DMS153 treated with DMSO at 0.1 percent for 48 hours (cell line): ENCODE measurements at regions not wholly inside any gene's neighbourhood (a gene's known extent, or its start where the extent isn't known, plus 50 kb on each side); places are given as distances from the start of the nearest gene placed in this dataset.
"Not testable (repeated sequence)": the region's sequence is repeated elsewhere in the genome, so short reads cannot be mapped to it uniquely, and the experiment has no call there.

Source experiments
- DNase-seq: peaks from one replicate; lab custom pipeline; 2025; ENCODE audit not compliant: unreplicated experiment; lab: John Stamatoyannopoulos, UW

DNA sequence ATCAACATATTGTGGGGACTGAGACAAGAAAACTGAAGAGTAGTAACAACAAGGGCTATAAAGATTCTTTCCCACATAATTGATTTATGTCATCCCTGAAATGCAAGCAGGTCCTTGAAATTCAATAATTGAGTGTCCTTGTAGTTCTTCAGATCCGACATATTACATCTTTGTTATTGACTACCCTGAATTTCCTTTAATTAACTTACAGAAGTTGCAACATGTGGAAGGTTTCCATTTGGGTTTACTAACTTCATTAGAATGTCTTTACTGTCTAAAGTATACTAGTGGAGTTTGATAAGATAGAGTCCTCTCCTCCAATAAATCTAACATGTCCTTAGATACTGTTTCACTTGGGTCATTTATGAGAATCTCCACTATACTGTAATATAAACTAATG is 951.8 kb downstream of the SLC6A15 start:
- no peak for DNase-seq

DNA sequence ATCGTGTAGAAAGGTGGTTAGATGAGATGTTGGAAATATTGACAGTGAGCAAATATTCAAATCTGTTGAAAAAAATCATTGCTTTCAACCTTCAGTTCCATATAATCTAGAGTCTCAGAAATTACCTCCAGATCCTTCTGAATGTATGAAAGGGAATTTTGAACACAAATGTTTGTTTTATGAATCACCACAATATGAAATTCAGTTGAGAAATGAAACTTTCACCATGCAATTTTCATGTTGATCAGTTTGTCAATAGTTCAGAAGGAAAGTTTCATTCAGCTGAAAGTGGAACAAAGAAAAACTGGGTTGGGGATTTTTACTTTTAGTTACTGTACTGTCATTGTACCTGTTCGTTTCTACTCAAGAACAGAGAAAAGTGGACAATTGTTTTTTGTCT is 953.6 kb downstream of the SLC6A15 start:
- no peak for DNase-seq

DNA sequence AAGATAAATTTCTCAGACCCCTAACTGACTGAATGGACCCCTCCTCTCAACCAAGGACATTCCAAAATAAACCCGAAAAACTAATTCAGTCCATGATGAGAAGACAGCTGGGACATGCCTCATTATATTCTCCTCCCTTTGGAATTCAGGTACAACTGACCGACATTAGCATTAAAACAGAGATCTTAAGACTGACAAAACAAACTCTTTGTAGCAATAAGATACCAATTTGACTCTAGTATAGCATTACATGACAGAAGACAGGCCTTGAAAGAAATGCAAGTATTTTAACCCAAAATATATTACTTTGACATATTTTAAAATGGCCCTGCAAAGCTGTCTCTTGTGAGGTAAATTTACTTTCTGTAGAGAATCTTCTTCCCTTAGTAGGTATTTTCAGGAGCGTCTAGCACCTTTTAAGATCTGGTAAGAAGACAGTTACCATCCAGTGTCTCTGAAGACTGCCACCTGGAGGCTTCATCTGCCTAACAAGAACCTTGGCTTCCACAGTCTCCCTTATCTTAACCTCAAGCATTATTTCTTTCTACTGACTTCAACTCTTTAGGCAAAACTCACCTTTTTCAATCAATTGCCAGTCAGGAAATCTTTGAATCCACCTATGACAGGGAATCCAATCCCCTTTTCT is 957.5 kb downstream of the SLC6A15 start:
- no peak for DNase-seq

DNA sequence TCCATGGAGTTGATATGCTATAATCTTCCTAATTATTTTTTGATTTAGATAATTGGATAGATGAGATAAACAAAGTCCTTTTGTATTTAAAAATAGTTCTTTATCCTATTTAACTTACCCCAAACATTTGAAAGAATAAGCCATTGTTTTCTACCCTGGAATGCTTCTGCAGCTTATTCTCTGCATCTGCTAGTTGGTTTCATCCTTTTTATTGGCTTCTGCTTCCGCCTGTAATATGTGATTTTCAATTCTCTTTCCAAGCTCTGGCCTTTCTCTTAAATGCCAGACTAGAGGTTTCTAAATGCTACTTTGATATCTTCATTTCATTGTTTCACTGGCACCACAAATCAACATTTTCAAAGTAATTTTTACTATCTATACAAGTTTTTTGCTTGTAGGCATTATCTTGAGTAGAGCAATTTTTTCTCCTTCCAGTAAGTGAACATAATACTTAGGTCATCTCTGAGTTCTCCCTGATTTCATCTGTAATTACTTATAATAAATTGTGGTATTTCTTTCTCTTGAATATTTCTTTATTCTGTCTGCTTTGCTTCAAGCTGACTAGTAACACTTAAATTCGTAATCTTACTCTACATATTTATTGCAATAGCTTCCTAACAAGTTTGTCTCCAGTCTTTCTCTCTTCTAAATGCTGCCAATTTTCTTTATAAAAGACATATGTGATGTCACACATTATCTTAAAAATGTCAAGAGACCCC is 958.4 kb downstream of the SLC6A15 start:
- DNase-seq = no peak

DNA sequence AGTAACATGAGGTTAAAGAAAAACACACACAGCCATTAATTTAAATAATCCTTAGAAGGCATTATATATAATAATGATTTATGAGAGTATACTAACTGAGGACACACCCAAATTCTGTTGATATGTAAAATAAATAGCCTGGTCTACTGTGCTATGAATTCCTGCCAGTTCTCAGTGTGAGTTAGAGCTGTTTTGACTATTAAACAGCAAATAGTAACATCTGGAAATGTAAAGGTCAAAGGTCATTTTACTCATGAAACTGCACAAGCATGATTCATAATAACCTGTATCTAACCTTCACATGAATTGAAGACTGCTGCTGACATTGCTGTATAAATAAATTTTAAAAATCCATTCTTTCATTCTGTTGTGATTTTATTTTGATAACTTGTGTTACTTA is 966.7 kb downstream of the SLC6A15 start:
- no peak for DNase-seq

DNA sequence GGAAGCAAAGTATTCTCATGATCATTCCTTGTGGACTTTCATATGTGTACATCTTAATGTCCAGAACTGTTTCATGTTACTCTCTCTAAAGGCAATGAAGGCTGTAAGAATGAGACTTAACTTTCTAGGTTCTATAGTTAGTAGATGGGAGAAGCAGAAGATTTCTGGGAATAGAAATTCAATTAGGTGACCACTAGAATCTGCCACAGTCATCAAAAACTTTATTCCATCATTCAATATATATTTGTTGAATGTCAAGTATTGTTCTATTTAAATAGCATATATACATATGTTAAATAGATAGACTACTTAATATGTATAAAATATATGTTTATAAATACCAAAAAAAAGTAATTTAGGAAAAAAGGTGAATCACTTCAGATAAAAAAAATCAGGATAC is 972.9 kb downstream of the SLC6A15 start:
- DNase-seq = no peak

DNA sequence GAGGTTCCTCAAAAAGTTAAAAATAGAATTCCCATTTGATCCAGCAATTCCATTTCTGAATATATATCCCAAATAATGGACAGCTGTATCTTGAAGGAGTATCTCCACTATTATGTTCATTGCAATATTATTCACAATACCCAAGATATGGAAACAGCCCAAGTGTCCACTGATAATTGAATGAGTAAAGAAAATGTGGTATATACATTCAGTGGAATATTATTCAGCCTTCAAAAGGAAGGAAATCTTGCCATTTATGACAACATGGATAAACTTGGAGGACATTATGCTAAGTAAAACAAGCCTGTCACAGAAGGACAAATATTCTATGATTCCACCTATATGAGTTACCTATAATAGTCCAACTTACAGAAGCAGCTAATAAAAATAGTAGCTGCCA is 979.0 kb downstream of the SLC6A15 start:
- no peak for DNase-seq

DNA sequence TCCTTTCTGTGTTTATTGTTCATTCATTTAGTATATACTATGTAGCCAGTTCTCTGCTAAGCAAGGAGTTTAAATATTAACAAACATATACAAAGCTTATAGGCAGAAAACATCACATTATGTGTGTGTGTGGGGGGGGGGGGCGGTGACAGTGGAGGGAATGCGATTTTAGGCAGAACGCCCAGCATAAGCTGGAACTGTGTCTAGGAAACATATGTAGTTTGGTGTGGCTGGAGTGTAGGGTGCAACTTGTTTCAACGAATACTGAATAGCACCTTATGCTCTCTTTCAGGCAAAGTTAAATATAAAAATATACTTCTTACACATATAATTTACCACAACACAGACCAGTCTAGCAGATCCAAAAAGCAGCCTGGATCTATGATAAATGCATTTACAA is 980.6 kb downstream of the SLC6A15 start:
- no peak for DNase-seq

DNA sequence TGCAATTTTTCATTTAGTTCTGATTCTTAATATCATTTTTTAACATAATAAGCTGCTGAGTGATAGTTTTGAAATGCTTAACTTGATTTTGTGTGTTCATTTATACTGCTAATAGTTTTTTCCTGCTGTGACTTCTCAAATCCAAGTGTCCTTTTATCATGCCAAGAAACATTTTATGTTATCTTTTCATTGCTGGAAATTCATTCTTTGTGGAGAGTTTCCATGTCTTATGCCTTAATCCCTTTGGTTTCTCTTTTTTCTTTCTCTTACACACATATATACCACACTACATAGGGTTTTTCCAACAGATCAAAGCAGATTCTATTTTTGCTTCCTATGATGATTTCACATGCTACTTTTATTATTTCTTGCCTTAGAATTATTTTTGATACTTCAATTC is 981.1 kb downstream of the SLC6A15 start:
- DNase-seq = no peak

DNA sequence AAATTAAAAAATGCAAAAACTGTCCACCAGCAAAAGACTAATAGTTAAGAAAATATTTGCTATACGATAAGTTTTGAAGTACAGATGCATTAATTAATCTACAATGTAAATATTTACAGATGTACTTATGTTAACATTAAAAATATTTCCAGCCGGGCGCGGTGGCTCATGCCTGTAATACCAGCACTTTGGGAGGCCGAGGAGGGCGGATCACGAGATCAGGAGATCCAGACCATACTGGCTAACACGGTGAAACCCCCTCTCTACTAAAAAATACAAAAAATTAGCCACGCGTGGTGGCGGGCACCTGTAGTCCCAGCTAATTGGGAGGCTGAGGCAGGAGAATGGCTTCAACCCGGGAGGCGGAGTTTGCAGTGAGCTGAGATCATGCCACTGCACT is 982.8 kb downstream of the SLC6A15 start:
- DNase-seq = not testable (repeated sequence)

DNA sequence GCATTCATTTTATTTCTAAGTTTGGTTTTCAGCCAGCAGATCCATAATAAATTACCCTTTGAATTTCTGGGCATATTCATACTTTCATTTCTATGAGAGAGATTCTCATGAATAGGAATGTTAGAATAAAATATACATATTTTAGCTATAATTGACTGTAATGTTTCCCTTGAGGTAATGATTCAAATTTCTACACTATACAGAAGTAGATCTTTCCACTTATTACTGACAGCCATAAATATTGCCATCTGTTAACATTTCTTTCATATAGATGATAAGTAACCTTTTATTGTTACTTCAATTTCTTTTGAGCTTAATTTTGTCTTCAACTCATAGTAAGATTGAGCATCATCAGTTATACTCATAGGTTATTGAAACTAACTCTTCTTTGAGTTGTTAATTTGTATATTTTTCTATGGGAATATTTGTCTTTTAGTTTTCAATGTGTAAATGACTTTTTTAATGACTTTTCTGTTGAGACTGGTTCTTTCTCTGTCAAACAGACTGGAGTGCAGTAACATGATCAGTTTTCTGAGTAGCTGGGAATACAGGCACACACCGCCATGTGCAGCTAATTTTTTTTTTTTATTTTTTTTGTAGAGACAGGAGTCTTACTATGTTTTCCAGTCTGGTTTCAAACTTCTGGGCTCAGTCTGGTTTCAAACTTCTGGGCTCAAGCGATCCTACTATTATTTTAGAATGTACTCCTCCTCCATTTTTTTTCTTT is 991.6 kb downstream of the SLC6A15 start:
- DNase-seq = no peak

DNA sequence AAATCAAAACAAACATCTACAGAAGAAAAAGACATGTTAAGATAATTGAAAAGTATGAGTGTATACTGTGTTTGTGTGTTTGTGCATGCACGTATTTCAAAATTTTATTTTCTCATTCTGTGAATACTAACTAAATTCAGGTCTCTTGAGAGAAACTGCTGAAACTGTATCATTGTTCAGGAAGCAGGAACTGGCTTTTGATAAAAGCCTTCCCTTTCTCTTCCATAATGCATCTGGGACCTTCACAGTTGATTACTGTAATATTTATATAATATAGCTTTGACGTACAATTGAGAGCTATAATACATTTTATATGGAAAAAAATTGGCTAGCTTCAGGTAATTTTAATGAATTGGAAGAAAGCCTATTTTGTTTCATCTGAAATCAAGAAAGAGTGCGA is 993.5 kb downstream of the SLC6A15 start:
- no peak for DNase-seq

DNA sequence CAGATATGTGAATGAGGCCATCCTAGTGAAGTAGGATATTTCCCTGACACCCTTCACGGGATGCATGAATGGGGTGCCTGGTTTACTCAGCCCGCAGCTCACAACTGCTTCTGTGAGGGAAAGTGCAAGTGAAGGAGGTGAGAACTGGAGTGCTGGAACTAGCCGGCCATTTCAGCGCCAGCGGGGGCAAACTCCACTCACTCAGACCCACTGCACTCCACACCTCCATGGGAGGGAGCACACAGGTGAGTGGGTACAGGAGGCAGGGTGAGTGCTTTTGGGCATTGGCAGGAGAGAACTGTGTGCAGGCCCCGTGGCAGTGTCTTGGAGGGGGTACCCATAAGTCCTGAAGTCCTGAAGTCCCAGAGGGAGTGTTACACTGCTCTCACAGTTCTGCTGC is 1008.4 kb downstream of the SLC6A15 start:
- DNase-seq = no peak

DNA sequence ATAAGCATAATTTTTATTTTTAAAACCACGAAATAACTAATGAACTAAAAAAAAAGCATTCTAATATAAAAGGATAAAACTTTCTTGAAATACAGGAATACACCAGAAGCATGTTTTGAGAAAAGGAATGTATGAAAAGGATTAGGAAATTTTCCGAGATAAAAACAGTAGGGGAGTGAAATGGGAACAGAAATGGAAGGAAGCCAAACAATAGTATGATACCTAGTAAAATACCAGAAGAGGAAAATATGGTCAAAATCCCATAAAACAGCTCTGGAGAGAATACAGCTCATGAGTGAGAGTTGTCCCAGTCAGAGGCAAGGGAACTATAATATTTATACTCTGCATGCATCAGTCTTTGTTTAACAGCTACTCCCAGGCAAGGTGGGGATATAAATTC is 1016.2 kb downstream of the SLC6A15 start:
- DNase-seq = no peak

DNA sequence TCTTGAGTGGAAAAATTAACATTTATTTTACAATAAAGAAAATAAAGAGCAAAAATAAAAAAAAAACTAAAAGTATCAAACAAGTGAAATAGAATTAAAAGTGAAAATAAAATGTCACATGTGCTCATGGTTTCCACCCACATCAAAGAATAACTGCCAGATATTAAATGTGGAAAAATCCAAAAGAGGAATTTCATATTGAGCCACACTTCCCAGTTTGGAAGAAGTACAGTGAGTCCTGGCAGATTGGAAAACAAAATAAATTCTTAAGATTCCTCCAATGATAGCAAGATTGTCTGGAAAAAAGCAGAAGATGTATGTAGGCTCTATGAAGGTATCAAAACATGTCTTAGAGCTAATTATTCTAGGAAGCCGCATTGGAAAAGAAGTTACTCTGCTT is 1019.5 kb downstream of the SLC6A15 start:
- DNase-seq = no peak

DNA sequence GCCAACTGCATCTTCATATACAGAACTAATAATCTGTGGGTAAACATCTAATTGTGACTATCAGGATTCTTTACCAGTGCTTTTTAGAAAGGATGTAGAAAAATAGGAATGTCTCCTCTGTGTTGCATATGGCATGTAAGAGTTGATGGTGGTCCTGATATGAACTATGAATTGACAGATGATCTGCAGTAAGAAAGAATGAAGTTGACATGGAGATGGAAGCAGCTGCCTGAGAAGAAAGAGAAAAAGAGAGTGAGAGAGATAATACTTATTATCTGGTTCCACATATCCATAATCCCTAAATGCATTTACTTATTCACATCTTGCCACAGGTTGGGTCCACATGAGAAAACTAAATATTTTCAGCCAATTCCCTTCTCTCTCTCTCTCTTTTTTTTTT is 1022.9 kb downstream of the SLC6A15 start:
- DNase-seq = no peak

DNA sequence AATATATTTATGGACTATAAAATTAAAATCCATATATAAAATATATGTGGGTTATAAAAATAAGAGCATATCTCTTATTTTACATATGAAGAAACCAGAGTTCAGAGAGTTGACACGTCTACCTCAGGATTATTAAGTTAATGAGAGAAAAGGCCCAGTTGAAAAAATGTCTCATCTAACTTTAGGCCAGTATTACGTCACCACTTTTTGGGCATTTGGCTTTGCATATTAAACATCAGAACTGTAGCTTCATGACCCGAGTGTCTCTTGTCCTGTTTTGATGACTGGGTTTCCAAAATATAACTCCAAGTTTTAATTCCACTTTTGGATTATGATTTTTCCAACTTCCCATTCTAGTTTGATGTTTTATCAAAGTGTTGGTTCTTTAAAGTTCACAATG is 1026.1 kb downstream of the SLC6A15 start:
- no peak for DNase-seq

DNA sequence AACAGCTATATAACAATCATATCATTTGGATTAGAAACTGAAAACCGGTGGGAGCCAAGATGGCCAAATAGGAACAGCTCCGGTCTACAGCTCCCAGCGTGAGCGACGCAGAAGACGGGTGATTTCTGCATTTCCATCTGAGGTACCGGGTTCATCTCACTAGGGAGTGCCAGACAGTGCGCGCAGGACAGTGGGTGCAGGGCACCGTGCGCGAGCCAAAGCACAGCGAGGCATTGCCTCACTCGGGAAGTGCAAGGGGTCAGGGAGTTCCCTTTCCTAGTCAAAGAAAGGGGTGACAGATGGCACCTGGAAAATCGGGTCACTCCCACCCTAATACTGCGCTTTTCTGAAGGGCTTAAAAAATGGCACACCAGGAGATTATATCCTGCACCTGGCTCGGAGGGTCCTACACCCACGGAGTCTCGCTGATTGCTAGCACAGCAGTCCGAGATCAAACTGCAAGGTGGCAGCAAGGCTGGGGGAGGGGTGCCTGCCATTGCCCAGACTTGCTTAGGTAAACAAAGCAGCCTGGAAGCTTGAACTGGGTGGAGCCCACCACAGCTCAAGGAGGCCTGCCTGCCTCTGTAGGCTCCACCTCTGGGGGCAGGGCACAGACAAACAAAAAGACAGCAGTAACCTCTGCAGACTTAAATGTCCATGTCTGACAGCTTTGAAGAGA is 1041.5 kb downstream of the SLC6A15 start:
- not testable (repeated sequence) for DNase-seq

DNA sequence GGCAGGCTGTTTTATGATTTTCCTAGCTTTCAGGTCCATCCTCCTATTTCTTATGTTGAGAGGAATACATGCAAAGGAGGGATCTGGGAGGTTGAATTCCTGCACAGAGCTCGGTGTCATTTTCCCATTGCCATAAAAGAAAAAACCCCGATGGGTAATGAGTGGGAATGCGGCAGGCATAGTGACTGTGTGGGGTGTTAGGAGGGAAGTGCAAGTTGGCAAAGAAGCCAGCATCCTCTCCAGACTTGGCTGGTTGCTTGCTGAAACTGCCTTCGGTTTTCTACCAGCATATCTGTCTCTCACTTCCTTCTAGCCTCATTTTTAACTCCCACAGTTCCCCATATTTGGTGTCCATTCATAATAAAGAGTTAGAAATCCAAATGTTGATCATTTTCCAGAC is 1046.1 kb downstream of the SLC6A15 start:
- no peak for DNase-seq

DNA sequence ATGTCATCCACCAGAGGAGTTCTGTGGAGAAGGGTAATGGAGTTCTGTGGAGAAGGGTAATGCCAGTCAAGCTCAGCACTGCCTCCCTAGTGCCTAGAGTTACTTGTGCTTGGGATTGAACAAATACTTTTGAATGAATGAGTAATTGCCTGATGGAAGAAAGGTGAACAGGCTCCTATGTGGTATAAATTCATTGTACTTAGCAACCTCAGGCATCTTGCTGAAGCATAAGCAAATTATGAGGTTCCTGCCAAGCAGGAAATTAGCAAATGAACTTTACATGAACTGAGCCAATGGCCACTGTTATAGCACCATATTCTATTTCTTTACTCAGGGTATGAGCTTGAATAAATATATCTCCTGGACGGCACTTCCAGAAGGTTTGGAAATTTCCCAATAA is 1047.2 kb downstream of the SLC6A15 start:
- no peak for DNase-seq

DNA sequence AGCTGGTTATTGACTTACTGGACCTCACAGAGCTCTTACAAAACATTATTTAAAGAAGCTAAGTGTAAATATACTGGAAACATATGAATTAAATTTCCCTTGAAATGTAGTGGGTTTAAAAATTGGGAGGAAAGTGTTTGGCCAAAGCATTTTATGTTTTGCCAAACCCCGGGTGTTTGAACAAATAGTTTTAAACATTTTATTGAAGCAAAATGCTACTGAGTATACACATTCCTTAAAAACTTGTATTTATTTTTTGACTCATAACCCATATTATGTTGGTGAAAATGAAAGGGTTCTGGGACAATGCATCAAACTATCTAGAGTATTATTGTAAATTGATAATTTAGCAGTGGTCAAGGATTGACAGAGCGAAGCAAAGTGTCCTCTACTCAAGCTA is 1048.5 kb downstream of the SLC6A15 start:
- DNase-seq = no peak

DNA sequence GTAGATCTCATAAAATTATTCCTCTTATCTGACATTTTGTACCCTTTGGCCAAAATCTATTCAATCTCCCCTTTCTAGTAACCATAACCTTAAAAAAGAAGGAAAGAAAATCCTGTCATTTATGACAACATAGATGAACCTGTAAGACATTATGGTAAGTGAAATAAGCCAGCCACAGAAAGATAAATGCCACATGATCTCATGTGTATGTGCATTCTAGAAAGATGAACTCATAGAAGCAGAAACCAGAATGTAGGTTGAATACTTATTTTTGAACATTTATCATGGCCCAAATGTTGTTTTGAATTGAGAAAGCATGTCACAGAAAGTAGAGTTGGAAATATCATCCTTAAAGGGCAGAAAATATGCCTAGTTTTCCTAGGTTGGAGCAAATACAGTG is 1053.6 kb downstream of the SLC6A15 start:
- no peak for DNase-seq
